BLaER1 (cell line): ENCODE measurements at regions not wholly inside any gene's neighbourhood (a gene's known extent, or its start where the extent isn't known, plus 50 kb on each side); places are given as distances from the start of the nearest gene placed in this dataset.

Experiments used
- H3K27ac ChIP-seq: shearing (Covaris generic); formaldehyde crosslinking; 2 replicates; pipeline ENCODE4 v1.8.1; 2022
- H3K27me3 ChIP-seq: shearing (Covaris generic); formaldehyde crosslinking; 2 replicates; pipeline ENCODE4 v1.8.1; 2022
- H3K36me3 ChIP-seq: shearing (Covaris generic); formaldehyde crosslinking; 2 replicates; pipeline ENCODE4 v1.8.1; 2022
- H3K4me1 ChIP-seq: shearing (Covaris generic); formaldehyde crosslinking; 2 replicates; pipeline ENCODE4 v1.8.1; 2022
- H3K4me2 ChIP-seq: shearing (Covaris generic); formaldehyde crosslinking; 2 replicates; pipeline ENCODE4 v1.8.1; 2022
- H3K4me3 ChIP-seq: shearing (Covaris generic); formaldehyde crosslinking; 2 replicates; pipeline ENCODE4 v1.8.1; 2022
- H3K9ac ChIP-seq: shearing (Covaris generic); formaldehyde crosslinking; 2 replicates; pipeline ENCODE4 v1.8.1; 2022
- H3K9me3 ChIP-seq: shearing (Covaris generic); formaldehyde crosslinking; 2 replicates; pipeline ENCODE4 v1.8.1; 2022
- H4K20me1 ChIP-seq: shearing (Covaris generic); formaldehyde crosslinking; 2 replicates; pipeline ENCODE4 v1.8.1; 2022
- Cebpa-rat ChIP-seq: shearing (Covaris generic); IDR thresholded peaks from 2 replicates; pipeline ENCODE4 v1.8.1; 2022

GRCh38 chr4:20474119-20474518 lies 222.4 kb downstream of the SLIT2 start:
- no peaks in the 10 kb centered on the region for H3K36me3 ChIP-seq
- H3K9me3 ChIP-seq: no peaks in the 10 kb centered on the region
- peaks cover 4% of the 10 kb centered on the region; the same call in 1 of the 2 replicates for H4K20me1 ChIP-seq
- H3K4me1 ChIP-seq: no peaks in the 10 kb centered on the region
- TF ChIP-seq Cebpa-rat: no peak
- H3K4me3 ChIP-seq: no peak overlapping the region
- H3K27ac ChIP-seq: no peak overlapping the region
- no peak overlapping the region for H3K9ac ChIP-seq
- no peak overlapping the region for H3K4me2 ChIP-seq
- H3K27me3 ChIP-seq: no peaks in the 10 kb centered on the region

- H3K36me3 ChIP-seq: no peaks in the 10 kb centered on the region
- H3K4me3 ChIP-seq: no peak overlapping the region
- H3K9me3 ChIP-seq: no peaks in the 10 kb centered on the region
- peaks cover 4% of the 10 kb centered on the region; the same call in 1 of the 2 replicates for H4K20me1 ChIP-seq
- no peak overlapping the region for H3K27ac ChIP-seq
- H3K4me2 ChIP-seq: no peak overlapping the region
- H3K27me3 ChIP-seq: no peaks in the 10 kb centered on the region
- no peak for TF ChIP-seq Cebpa-rat
- H3K9ac ChIP-seq: no peak overlapping the region
- no peaks in the 10 kb centered on the region for H3K4me1 ChIP-seq
Measured at GRCh38 chr4:20478412-20478811, 221.8 kb upstream of the PACRGL start.

- Histone ChIP-seq H3K27me3 (no peaks in the 10 kb centered on the region), H3K4me3 (no peak overlapping the region), H3K9me3 (no peaks in the 10 kb centered on the region), H3K36me3 (no peaks in the 10 kb centered on the region), H3K9ac (no peak overlapping the region), H4K20me1 (no peaks in the 10 kb centered on the region), H3K27ac (no peak overlapping the region), H3K4me1 (no peaks in the 10 kb centered on the region), H3K4me2 (no peak overlapping the region)
- no peak for TF ChIP-seq Cebpa-rat
Measured at GRCh38 chr4:20480165-20480947, 219.9 kb upstream of the PACRGL start.

- Histone ChIP-seq H3K4me3 (no peak overlapping the region), H3K27ac (no peak overlapping the region), H3K36me3 (no peaks in the 10 kb centered on the region), H4K20me1 (no peaks in the 10 kb centered on the region), H3K9ac (no peak overlapping the region), H3K27me3 (no peaks in the 10 kb centered on the region), H3K4me2 (no peak overlapping the region), H3K4me1 (no peaks in the 10 kb centered on the region), H3K9me3 (no peaks in the 10 kb centered on the region)
- TF ChIP-seq Cebpa-rat: no peak
Measured at GRCh38 chr4:20483416-20483815, 216.8 kb upstream of the PACRGL start.

- no peaks in the 10 kb centered on the region for H3K9me3 ChIP-seq
- no peaks in the 10 kb centered on the region for H3K27me3 ChIP-seq
- H3K27ac ChIP-seq: no peak overlapping the region
- H3K4me2 ChIP-seq: no peak overlapping the region
- no peak for TF ChIP-seq Cebpa-rat
- H4K20me1 ChIP-seq: no peaks in the 10 kb centered on the region
- H3K9ac ChIP-seq: no peak overlapping the region
- H3K4me1 ChIP-seq: no peaks in the 10 kb centered on the region
- no peak overlapping the region for H3K4me3 ChIP-seq
- no peaks in the 10 kb centered on the region for H3K36me3 ChIP-seq
Measured at GRCh38 chr4:20486433-20486832, 213.8 kb upstream of the PACRGL start.

- no peak overlapping the region for H3K27ac ChIP-seq
- no peaks in the 10 kb centered on the region for H4K20me1 ChIP-seq
- no peaks in the 10 kb centered on the region for H3K9me3 ChIP-seq
Measured at GRCh38 chr4:20487446-20487845, 212.8 kb upstream of the PACRGL start.

GRCh38 chr4:20487852-20488251 lies 212.4 kb upstream of the PACRGL start:
- Histone ChIP-seq H4K20me1 (no peaks in the 10 kb centered on the region), H3K27me3 (no peaks in the 10 kb centered on the region), H3K4me1 (no peaks in the 10 kb centered on the region), H3K27ac (no peak overlapping the region), H3K36me3 (no peaks in the 10 kb centered on the region), H3K4me2 (no peak overlapping the region), H3K9me3 (no peaks in the 10 kb centered on the region), H3K4me3 (no peak overlapping the region), H3K9ac (no peak overlapping the region)
- TF ChIP-seq Cebpa-rat: no peak

More at GRCh38 chr4:20487446-20487845, 212.8 kb upstream of the PACRGL start:
- H3K27me3 ChIP-seq: no peaks in the 10 kb centered on the region
- no peak overlapping the region for H3K4me2 ChIP-seq
- H3K4me3 ChIP-seq: no peak overlapping the region
- H3K36me3 ChIP-seq: no peaks in the 10 kb centered on the region
- H3K9ac ChIP-seq: no peak overlapping the region
- no peak for TF ChIP-seq Cebpa-rat
- no peaks in the 10 kb centered on the region for H3K4me1 ChIP-seq

- Histone ChIP-seq H3K27me3 (no peaks in the 10 kb centered on the region), H3K9me3 (no peaks in the 10 kb centered on the region), H3K4me3 (no peak overlapping the region), H3K4me2 (no peak overlapping the region), H3K27ac (no peak overlapping the region), H4K20me1 (no peaks in the 10 kb centered on the region), H3K36me3 (no peaks in the 10 kb centered on the region), H3K4me1 (no peaks in the 10 kb centered on the region), H3K9ac (no peak overlapping the region)
- TF ChIP-seq Cebpa-rat: no peak
Measured at GRCh38 chr4:20490734-20491133, 209.5 kb upstream of the PACRGL start.

- Histone ChIP-seq H3K4me3 (no peak overlapping the region), H3K36me3 (no peaks in the 10 kb centered on the region), H3K9me3 (no peaks in the 10 kb centered on the region), H3K4me2 (no peak overlapping the region), H3K27me3 (no peaks in the 10 kb centered on the region), H3K9ac (no peak overlapping the region), H3K4me1 (no peaks in the 10 kb centered on the region), H3K27ac (no peak overlapping the region), H4K20me1 (no peaks in the 10 kb centered on the region)
- TF ChIP-seq Cebpa-rat: no peak
Measured at GRCh38 chr4:20493761-20494353, 206.4 kb upstream of the PACRGL start.

GRCh38 chr4:20496068-20496467 lies 204.2 kb upstream of the PACRGL start:
- no peaks in the 10 kb centered on the region for H3K9me3 ChIP-seq
- no peaks in the 10 kb centered on the region for H3K27me3 ChIP-seq
- no peaks in the 10 kb centered on the region for H3K4me1 ChIP-seq
- H3K36me3 ChIP-seq: no peaks in the 10 kb centered on the region
- no peak overlapping the region for H3K4me3 ChIP-seq
- no peak overlapping the region for H3K9ac ChIP-seq
- H3K4me2 ChIP-seq: no peak overlapping the region
- H4K20me1 ChIP-seq: no peaks in the 10 kb centered on the region
- no peak overlapping the region for H3K27ac ChIP-seq
- TF ChIP-seq Cebpa-rat: no peak
